Erythroblast (primary cell): ENCODE measurements at regions not wholly inside any gene's neighbourhood (a gene's known extent, or its start where the extent isn't known, plus 50 kb on each side); places are given as distances from the start of the nearest gene placed in this dataset.

Source experiments
- GATA1 ChIP-seq: IDR thresholded peaks from 2 replicates; pipeline ENCODE4 v1.6.1; 2011; ENCODE audit warnings: low read depth, mild to moderate bottlenecking, control low read depth, low read length, moderate library complexity
- POLR2A ChIP-seq: IDR thresholded peaks from 2 replicates; pipeline ENCODE4 v1.6.1; 2011; ENCODE audit warnings: mild to moderate bottlenecking, low read length

DNA sequence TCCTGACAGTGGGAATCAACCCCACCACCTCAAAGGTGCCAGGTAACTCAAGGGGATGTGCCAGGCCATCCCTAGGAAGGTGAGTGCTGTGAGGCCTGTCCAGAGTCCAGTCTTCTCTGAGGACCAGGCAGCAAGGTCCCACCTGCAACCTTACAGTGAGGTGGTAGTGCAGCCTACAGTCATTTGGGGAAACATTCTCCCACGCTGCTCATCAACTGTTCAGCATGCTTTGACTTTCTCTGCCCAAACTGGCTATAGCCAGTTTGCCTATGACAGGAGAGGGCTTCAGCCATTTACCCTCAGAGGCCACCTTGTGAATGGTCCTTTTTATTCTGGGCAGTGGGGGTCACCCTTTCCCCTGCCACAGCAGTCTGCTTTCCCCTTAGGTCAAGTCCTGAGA, 81.9 kb downstream of the ATPSCKMT start:
- TF ChIP-seq POLR2A (no peak), GATA1 (no peak)
